GM21381 (cell line): ENCODE measurements at regions not wholly inside any gene's neighbourhood (a gene's known extent, or its start where the extent isn't known, plus 50 kb on each side); places are given as distances from the start of the nearest gene placed in this dataset.

Source experiments
- ATAC-seq: cut with Tn5 transposase; IDR thresholded peaks from one replicate; pipeline ENCODE4 v1.9.1; 2021; ENCODE audit warnings: mild to moderate bottlenecking, moderate library complexity; ENCODE audit not compliant: unreplicated experiment

GRCh38 chr9:84170521-84171141 is 169.9 kb downstream of the SLC28A3 start:
- ATAC-seq: no peak

- no peak for ATAC-seq
Observed at GRCh38 chr9:84173961-84174360, 166.6 kb downstream of the SLC28A3 start.

GRCh38 chr9:84174486-84174885 is 166.1 kb downstream of the SLC28A3 start:
- no peak for ATAC-seq

- no peak for ATAC-seq
Observed at GRCh38 chr9:84177407-84177806, 163.2 kb downstream of the SLC28A3 start.

GRCh38 chr9:84179531-84179930 is 161.0 kb downstream of the SLC28A3 start:
- ATAC-seq: no peak

- ATAC-seq: no peak
Observed at GRCh38 chr9:84187090-84187489, 153.5 kb downstream of the SLC28A3 start.

GRCh38 chr9:84189904-84190303 is 150.7 kb downstream of the SLC28A3 start:
- no peak for ATAC-seq

GRCh38 chr9:84190411-84190810 is 150.1 kb downstream of the SLC28A3 start:
- no peak for ATAC-seq

GRCh38 chr9:84206801-84207370 is 133.7 kb downstream of the SLC28A3 start:
- ATAC-seq: no peak

GRCh38 chr9:84207491-84207951 is 133.0 kb downstream of the SLC28A3 start:
- no peak for ATAC-seq

GRCh38 chr9:84212246-84212645 is 128.3 kb downstream of the SLC28A3 start:
- no peak for ATAC-seq

- no peak for ATAC-seq
Observed at GRCh38 chr9:84212982-84213381, 127.6 kb downstream of the SLC28A3 start.

GRCh38 chr9:84216151-84216550 is 124.4 kb downstream of the SLC28A3 start:
- no peak for ATAC-seq

- no peak for ATAC-seq
Observed at GRCh38 chr9:84218322-84218721, 122.2 kb downstream of the SLC28A3 start.

GRCh38 chr9:84224246-84224645 is 116.3 kb downstream of the SLC28A3 start:
- ATAC-seq: no peak
